CD4-positive, alpha-beta T cell (primary cell): ENCODE measurements at regions not wholly inside any gene's neighbourhood (a gene's known extent, or its start where the extent isn't known, plus 50 kb on each side); places are given as distances from the start of the nearest gene placed in this dataset.
"Not testable (repeated sequence)": the region's sequence is repeated elsewhere in the genome, so short reads cannot be mapped to it uniquely, and the experiment has no call there.

ENCODE experiments used
- ATAC-seq: fragments of 200-7000 bp; cut with Tn5 transposase; one replicate; pipeline ENCODE4 v1.10.0; 2022; ENCODE audit warnings: mild to moderate bottlenecking; ENCODE audit not compliant: poor library complexity
- CTCF ChIA-PET: fragments of 350-600 bp; sonication (Branson Sonifier 250); formaldehyde crosslinking; loops from one replicate; lab custom pipeline; 2021; ENCODE audit warnings: antibody characterized with exemption, inconsistent platforms; lab: Charles Lee
- POLR2A ChIA-PET: fragments of 350-600 bp; sonication (Branson Sonifier 250); formaldehyde crosslinking; loops from one replicate; lab custom pipeline; 2021; ENCODE audit warnings: antibody characterized with exemption, inconsistent platforms; lab: Charles Lee
- DNase-seq, 14 experiments: peaks; one replicate each; pipeline ENCODE4 v3.0.0-alpha.2; 2013 to 2020; ENCODE audit warnings: mixed read lengths in 2 of 14
- H3K27ac ChIP-seq, 2 donors: one replicate each; pipeline versions ENCODE4 v1.5.1 to v1.7.0; 2013; ENCODE audit warnings: low read length in 2 of 2, low read depth in 1 of 2, mild to moderate bottlenecking in 1 of 2
- H3K27me3 ChIP-seq, 2 experiments: 1 replicate in 1 of 2; 2 replicates in 1 of 2; pipeline versions ENCODE4 v1.6.1 to v1.7.0; 2013; ENCODE audit warnings: low read length in 2 of 2, control low read depth in 1 of 2, mild to moderate bottlenecking in 1 of 2, moderate library complexity in 1 of 2; ENCODE audit not compliant: insufficient read depth in 2 of 2, control insufficient read depth in 1 of 2
- H3K36me3 ChIP-seq: one replicate; pipeline ENCODE4 v1.6.1; 2013; ENCODE audit warnings: low read length, control low read depth; ENCODE audit not compliant: insufficient read depth
- H3K4me1 ChIP-seq: one replicate; pipeline ENCODE4 v1.6.1; 2013; ENCODE audit warnings: low read length, control low read depth; ENCODE audit not compliant: insufficient read depth
- H3K4me3 ChIP-seq: one replicate; pipeline ENCODE4 v1.5.1; 2013; ENCODE audit warnings: mild to moderate bottlenecking, low read length, moderate library complexity
- H3K9me3 ChIP-seq, 2 experiments: 1 replicate in 1 of 2; 2 replicates in 1 of 2; pipeline versions ENCODE4 v1.6.1 to v1.7.0; 2013; ENCODE audit warnings: low read length in 2 of 2, mild to moderate bottlenecking in 2 of 2, control low read depth in 1 of 2, moderate library complexity in 1 of 2; ENCODE audit not compliant: control insufficient read depth in 1 of 2, insufficient read depth in 1 of 2
- H3K27ac Mint-ChIP-seq: one replicate; pipeline ENCODE4 v1.8.0; 2020; ENCODE audit warnings: mixed read lengths
- H3K27me3 Mint-ChIP-seq: one replicate; pipeline ENCODE4 v1.8.0; 2021; ENCODE audit warnings: mixed read lengths
- H3K36me3 Mint-ChIP-seq: one replicate; pipeline ENCODE4 v1.8.0; 2021; ENCODE audit warnings: low read depth, mixed read lengths
- H3K4me1 Mint-ChIP-seq: one replicate; pipeline ENCODE4 v1.8.0; 2021; ENCODE audit warnings: low read depth, mixed read lengths
- H3K4me3 Mint-ChIP-seq: one replicate; pipeline ENCODE4 v1.8.0; 2020; ENCODE audit warnings: mild to moderate bottlenecking, mixed read lengths
- H3K9me3 Mint-ChIP-seq: one replicate; pipeline ENCODE4 v1.8.0; 2020; ENCODE audit warnings: mixed read lengths
- intact Hi-C, 2 experiments: fragments of 100-400 bp; cut with DNase I in 1 of 2; cut with micrococcal nuclease in 1 of 2; formaldehyde crosslinking; loops; one replicate each; pipeline versions ENCODE4 v1.15.1 to v1.9.0; 2023 to 2025; cut with DNase I, micrococcal nuclease
- TF ChIP-seq, protein P1 (sequence below): fragments of 200-600 bp; IDR thresholded peaks from one replicate; pipeline ENCODE4 v1.8.0; 2022; ENCODE audit warnings: antibody characterized with exemption, mild to moderate bottlenecking

DNA sequence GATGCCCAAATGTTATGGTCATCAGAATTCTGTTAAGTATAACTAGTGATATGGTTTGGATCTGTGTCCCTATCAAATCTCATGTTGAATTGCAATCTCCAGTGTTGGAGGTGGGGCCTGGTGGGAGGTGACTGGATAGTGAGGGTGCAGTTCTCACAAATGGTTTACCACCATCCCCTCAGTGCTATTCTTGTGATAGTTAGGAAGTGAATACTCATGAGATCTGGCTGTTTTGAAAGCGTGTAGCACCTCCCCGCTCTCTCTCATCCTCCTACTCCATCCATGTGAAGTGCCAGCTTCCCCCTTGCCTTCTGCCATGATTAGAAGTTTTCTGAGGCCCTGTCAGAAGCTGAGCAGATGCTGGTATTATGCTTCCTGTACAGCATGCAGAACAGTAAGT is 359.5 kb downstream of the TMEM167A start:
- Histone ChIP-seq H3K36me3 (no peaks in the 10 kb centered on the region), H3K4me3 (no peak overlapping the region), H3K9me3 (no peaks in the 10 kb centered on the region), H3K27ac (no peak overlapping the region), H3K4me1 (no peaks in the 10 kb centered on the region), H3K27me3 (no peaks in the 10 kb centered on the region)
- ChIA-PET CTCF (no interaction called here), POLR2A (no interaction called here)
- H3K27me3 Mint-ChIP-seq, result no peaks in the 10 kb centered on the region
- TF ChIP-seq, protein P1, sequence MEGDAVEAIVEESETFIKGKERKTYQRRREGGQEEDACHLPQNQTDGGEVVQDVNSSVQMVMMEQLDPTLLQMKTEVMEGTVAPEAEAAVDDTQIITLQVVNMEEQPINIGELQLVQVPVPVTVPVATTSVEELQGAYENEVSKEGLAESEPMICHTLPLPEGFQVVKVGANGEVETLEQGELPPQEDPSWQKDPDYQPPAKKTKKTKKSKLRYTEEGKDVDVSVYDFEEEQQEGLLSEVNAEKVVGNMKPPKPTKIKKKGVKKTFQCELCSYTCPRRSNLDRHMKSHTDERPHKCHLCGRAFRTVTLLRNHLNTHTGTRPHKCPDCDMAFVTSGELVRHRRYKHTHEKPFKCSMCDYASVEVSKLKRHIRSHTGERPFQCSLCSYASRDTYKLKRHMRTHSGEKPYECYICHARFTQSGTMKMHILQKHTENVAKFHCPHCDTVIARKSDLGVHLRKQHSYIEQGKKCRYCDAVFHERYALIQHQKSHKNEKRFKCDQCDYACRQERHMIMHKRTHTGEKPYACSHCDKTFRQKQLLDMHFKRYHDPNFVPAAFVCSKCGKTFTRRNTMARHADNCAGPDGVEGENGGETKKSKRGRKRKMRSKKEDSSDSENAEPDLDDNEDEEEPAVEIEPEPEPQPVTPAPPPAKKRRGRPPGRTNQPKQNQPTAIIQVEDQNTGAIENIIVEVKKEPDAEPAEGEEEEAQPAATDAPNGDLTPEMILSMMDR, result no peak
- H3K4me1 Mint-ChIP-seq, result no peaks in the 10 kb centered on the region
- intact Hi-C loops, result no loop called here
- DNase-seq (no peak), ATAC-seq (no peak)
- no peaks in the 10 kb centered on the region for H3K36me3 Mint-ChIP-seq
- H3K9me3 Mint-ChIP-seq, result no peaks in the 10 kb centered on the region
- no peak overlapping the region for H3K27ac Mint-ChIP-seq
- H3K4me3 Mint-ChIP-seq, result no peak overlapping the region

DNA sequence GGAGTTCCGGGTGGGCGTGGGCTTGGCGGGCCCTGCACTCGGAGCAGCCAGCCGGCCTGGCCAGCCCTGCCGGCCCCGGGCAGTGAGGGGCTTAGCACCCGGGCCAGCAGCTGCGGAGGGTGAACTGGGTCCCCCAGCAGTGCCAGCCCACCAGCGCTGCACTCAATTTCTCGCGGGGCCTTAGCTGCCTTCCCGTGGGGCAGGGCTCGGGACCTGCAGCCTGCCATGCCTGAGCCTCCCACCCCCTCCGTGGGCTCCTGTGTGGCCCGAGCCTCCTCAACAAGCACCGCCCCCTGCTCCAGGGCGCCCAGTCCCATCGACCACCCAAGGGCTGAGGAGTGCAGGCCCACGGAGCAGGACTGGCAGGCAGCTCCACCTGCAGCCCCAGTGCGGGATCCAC is 362.5 kb downstream of the TMEM167A start:
- H3K9me3 Mint-ChIP-seq, H3K36me3 ChIP-seq, H3K4me3 Mint-ChIP-seq, intact Hi-C loops, POLR2A ChIA-PET, H3K4me1 Mint-ChIP-seq, CTCF ChIA-PET, H3K27ac Mint-ChIP-seq, H3K4me1 ChIP-seq, H3K36me3 Mint-ChIP-seq, H3K9me3 ChIP-seq, H3K27me3 Mint-ChIP-seq, H3K4me3 ChIP-seq, H3K27ac ChIP-seq, DNase-seq, ATAC-seq, H3K27me3 ChIP-seq: not testable (repeated sequence)

DNA sequence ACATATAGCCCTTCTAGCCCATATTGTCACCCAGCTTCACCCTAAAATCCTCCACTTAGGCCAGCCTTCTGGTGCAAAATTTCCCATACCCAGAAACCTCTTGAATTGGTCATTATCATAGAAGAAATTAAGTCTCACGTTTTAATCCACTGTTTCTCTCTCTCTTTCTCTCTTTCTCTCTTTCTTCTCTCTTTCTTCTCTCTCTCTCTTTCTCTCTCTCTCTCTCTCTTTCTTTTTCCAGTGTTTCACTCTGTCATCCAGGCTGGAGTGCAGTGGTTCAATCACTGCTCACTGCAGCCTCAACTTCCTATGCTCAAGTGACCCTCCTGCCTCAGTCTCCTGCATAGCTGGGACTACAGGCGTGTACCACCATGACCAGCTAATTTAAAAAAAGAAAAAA is 363.4 kb downstream of the TMEM167A start:
- Histone ChIP-seq H3K27ac (no peak overlapping the region), H3K9me3 (no peaks in the 10 kb centered on the region), H3K36me3 (no peaks in the 10 kb centered on the region), H3K4me3 (no peak overlapping the region), H3K27me3 (no peaks in the 10 kb centered on the region), H3K4me1 (no peaks in the 10 kb centered on the region)
- ATAC-seq (no peak), DNase-seq (no peak)
- no peak overlapping the region for H3K27ac Mint-ChIP-seq
- POLR2A ChIA-PET, result no interaction called here
- H3K36me3 Mint-ChIP-seq, result no peaks in the 10 kb centered on the region
- no peaks in the 10 kb centered on the region for H3K9me3 Mint-ChIP-seq
- TF ChIP-seq, protein P1, result no peak
- intact Hi-C loops, result no loop called here
- H3K27me3 Mint-ChIP-seq, result peaks cover 5% of the 10 kb centered on the region
- H3K4me3 Mint-ChIP-seq, result no peak overlapping the region
- H3K4me1 Mint-ChIP-seq, result no peaks in the 10 kb centered on the region
- CTCF ChIA-PET, result no interaction called here

DNA sequence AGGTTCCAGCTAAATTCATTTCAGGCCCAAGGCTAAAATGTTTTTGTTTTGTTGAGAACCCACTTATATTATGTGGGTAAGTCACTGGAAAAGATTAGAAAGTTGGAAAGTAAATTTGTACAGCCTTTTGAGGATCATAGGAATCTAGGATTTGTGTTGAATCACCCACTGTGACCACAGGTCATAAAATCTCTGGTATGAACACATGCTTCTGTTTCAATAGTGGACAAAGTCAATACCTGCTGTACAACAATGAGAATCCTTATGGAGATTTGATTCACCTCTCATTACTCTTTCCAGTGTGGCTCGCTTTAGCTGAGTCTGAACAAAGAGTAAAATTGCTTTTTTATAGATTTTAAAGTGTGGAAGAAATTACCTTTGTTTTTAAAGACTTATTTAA is 369.5 kb downstream of the TMEM167A start:
- Histone ChIP-seq H3K4me1 (no peaks in the 10 kb centered on the region), H3K36me3 (no peaks in the 10 kb centered on the region), H3K9me3 (no peaks in the 10 kb centered on the region), H3K27me3 (no peaks in the 10 kb centered on the region), H3K4me3 (no peak overlapping the region), H3K27ac (no peak overlapping the region)
- H3K36me3 Mint-ChIP-seq, result no peaks in the 10 kb centered on the region
- H3K27ac Mint-ChIP-seq, result no peak overlapping the region
- ChIA-PET CTCF (no interaction called here), POLR2A (no interaction called here)
- DNase-seq (no peak), ATAC-seq (no peak)
- TF ChIP-seq, protein P1, result no peak
- H3K9me3 Mint-ChIP-seq, result peaks cover 4% of the 10 kb centered on the region
- H3K27me3 Mint-ChIP-seq, result peaks cover 5% of the 10 kb centered on the region
- H3K4me3 Mint-ChIP-seq, result no peak overlapping the region
- intact Hi-C loops, result no loop called here
- no peaks in the 10 kb centered on the region for H3K4me1 Mint-ChIP-seq
